ENCODE measurements at regions not wholly inside any gene's neighbourhood (a gene's known extent, or its start where the extent isn't known, plus 50 kb on each side); places are given as distances from the start of the nearest gene placed in this dataset.

GRCh38 chr3:105235785-105236184 is 130.9 kb upstream of the ALCAM start:
- no peaks in the 10 kb centered on the region for H3K4me1 ChIP-seq (ENCODE audit: insufficient read depth, low read length)
- H3K4me3 ChIP-seq (ENCODE audit: insufficient read depth, low read length), result no peak overlapping the region

GRCh38 chr3:105238367-105238766 is 128.3 kb upstream of the ALCAM start:
- DNase-seq (ENCODE audit: insufficient read length, low spot score, missing footprints), result no peak
- Histone ChIP-seq H3K36me3 (ENCODE audit: insufficient read depth, low read length) (no peaks in the 10 kb centered on the region), H2AFZ (ENCODE audit: low read length) (peak overlapping the region; percentile 14), H3K4me3 (ENCODE audit: insufficient read depth, low read length) (no peak overlapping the region), H3K27me3 (ENCODE audit: insufficient read depth, low read length) (no peaks in the 10 kb centered on the region), H4K20me1 (ENCODE audit: insufficient read depth, low read length) (no peaks in the 10 kb centered on the region), H3K27ac (ENCODE audit: low read depth, low read length) (no peak overlapping the region), H3K4me1 (ENCODE audit: insufficient read depth, low read length) (no peaks in the 10 kb centered on the region), H3K9me3 (ENCODE audit: low read depth, low read length) (no peaks in the 10 kb centered on the region), H3K4me2 (ENCODE audit: insufficient read depth, low read length) (no peak overlapping the region), H3K79me2 (ENCODE audit: insufficient read depth, low read length) (no peaks in the 10 kb centered on the region)
- no peak for TF ChIP-seq CTCF (IDR thresholded peaks at IDR 0.05; ENCODE audit: extremely low read depth, low read depth, low read length)

More at GRCh38 chr3:105235785-105236184, 130.9 kb upstream of the ALCAM start:
- no peak for DNase-seq (ENCODE audit: insufficient read length, low spot score, missing footprints)
- no peaks in the 10 kb centered on the region for H3K36me3 ChIP-seq (ENCODE audit: insufficient read depth, low read length)
- no peak overlapping the region for H2AFZ ChIP-seq (ENCODE audit: low read length)
- TF ChIP-seq CTCF (IDR thresholded peaks at IDR 0.05; ENCODE audit: extremely low read depth, low read depth, low read length), result no peak
- no peaks in the 10 kb centered on the region for H3K79me2 ChIP-seq (ENCODE audit: insufficient read depth, low read length)
- H3K27me3 ChIP-seq (ENCODE audit: insufficient read depth, low read length), result no peaks in the 10 kb centered on the region
- no peak overlapping the region for H3K27ac ChIP-seq (ENCODE audit: low read depth, low read length)
- no peaks in the 10 kb centered on the region for H4K20me1 ChIP-seq (ENCODE audit: insufficient read depth, low read length)
- no peaks in the 10 kb centered on the region for H3K9me3 ChIP-seq (ENCODE audit: low read depth, low read length)
- peak overlapping the region; percentile 46 for H3K4me2 ChIP-seq (ENCODE audit: insufficient read depth, low read length)

- no peak for TF ChIP-seq CTCF (IDR thresholded peaks at IDR 0.05; ENCODE audit: extremely low read depth, low read depth, low read length)
- Histone ChIP-seq H3K4me1 (ENCODE audit: insufficient read depth, low read length) (no peaks in the 10 kb centered on the region), H3K4me2 (ENCODE audit: insufficient read depth, low read length) (no peak overlapping the region)
These were observed 123.6 kb upstream of the ALCAM start for GRCh38 chr3:105243076-105243475.

GRCh38 chr3:105246536-105246935 is 120.2 kb upstream of the ALCAM start:
- Histone ChIP-seq H3K27me3 (ENCODE audit: insufficient read depth, low read length) (no peaks in the 10 kb centered on the region), H4K20me1 (ENCODE audit: insufficient read depth, low read length) (no peaks in the 10 kb centered on the region), H3K79me2 (ENCODE audit: insufficient read depth, low read length) (no peaks in the 10 kb centered on the region), H2AFZ (ENCODE audit: low read length) (no peak overlapping the region), H3K27ac (ENCODE audit: low read depth, low read length) (no peak overlapping the region), H3K4me1 (ENCODE audit: insufficient read depth, low read length) (no peaks in the 10 kb centered on the region), H3K36me3 (ENCODE audit: insufficient read depth, low read length) (no peaks in the 10 kb centered on the region), H3K4me2 (ENCODE audit: insufficient read depth, low read length) (no peak overlapping the region), H3K9me3 (ENCODE audit: low read depth, low read length) (no peaks in the 10 kb centered on the region), H3K4me3 (ENCODE audit: insufficient read depth, low read length) (no peak overlapping the region)
- no peak for DNase-seq (ENCODE audit: insufficient read length, low spot score, missing footprints)
- no peak for TF ChIP-seq CTCF (IDR thresholded peaks at IDR 0.05; ENCODE audit: extremely low read depth, low read depth, low read length)

More at GRCh38 chr3:105243076-105243475, 123.6 kb upstream of the ALCAM start:
- DNase-seq (ENCODE audit: insufficient read length, low spot score, missing footprints), result no peak
- H3K36me3 ChIP-seq (ENCODE audit: insufficient read depth, low read length), result no peaks in the 10 kb centered on the region
- H3K4me3 ChIP-seq (ENCODE audit: insufficient read depth, low read length), result no peak overlapping the region
- H2AFZ ChIP-seq (ENCODE audit: low read length), result no peak overlapping the region
- H3K27me3 ChIP-seq (ENCODE audit: insufficient read depth, low read length), result no peaks in the 10 kb centered on the region
- H3K27ac ChIP-seq (ENCODE audit: low read depth, low read length), result no peak overlapping the region
- H3K9me3 ChIP-seq (ENCODE audit: low read depth, low read length), result no peaks in the 10 kb centered on the region
- H4K20me1 ChIP-seq (ENCODE audit: insufficient read depth, low read length), result no peaks in the 10 kb centered on the region
- no peaks in the 10 kb centered on the region for H3K79me2 ChIP-seq (ENCODE audit: insufficient read depth, low read length)

Measured in osteoblast (primary cell).